ENCODE measurements at regions not wholly inside any gene's neighbourhood (a gene's known extent, or its start where the extent isn't known, plus 50 kb on each side); places are given as distances from the start of the nearest gene placed in this dataset.

DNA sequence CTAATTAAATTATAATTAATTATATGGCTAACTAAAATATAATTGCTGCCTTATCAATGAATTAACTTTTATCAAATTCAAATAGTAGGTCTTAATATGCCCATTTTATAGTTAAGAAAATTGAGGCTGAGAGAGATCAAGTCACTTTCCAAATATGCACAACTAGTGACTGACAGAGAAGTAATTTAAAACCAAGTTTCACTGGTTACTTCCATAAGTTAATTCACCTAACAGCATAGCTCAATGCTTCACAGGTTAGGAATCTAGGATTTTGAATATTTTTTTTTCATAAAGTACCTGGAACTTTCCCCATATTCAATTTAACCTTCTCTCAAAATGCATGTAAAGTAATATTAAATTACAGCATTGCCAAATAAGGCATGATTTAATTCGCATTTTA is 134.4 kb upstream of the VEGFC start:
- Mint-ChIP-seq H3K27ac (no peak overlapping the region), H3K27me3 (no peaks in the 10 kb centered on the region)
- POLR2A ChIA-PET (ENCODE audit: partially characterized antibody), result no interaction called here

GRCh38 chr4:176927664-176928063 is 134.9 kb upstream of the VEGFC start:
- Mint-ChIP-seq H3K4me3 (no peak overlapping the region), H3K27ac (no peak overlapping the region), H3K36me3 (no peaks in the 10 kb centered on the region), H3K9me3 (peaks cover 0 to 3% (median 0%) of the 10 kb centered on the region in 8 donors), H3K27me3 (no peaks in the 10 kb centered on the region), H3K4me1 (no peaks in the 10 kb centered on the region)
- ChIA-PET POLR2A (ENCODE audit: partially characterized antibody) (no interaction called here), CTCF (ENCODE audit: partially characterized antibody) (no interaction called here)
- Histone ChIP-seq H3K27ac (ENCODE audit: low read depth, low read length) (no peak overlapping the region), H3K4me3 (ENCODE audit: low read length in 2 of 2) (no peak overlapping the region), H3K9me3 (ENCODE audit: control insufficient read depth in 1 of 2, low read length in 2 of 2) (no peaks in the 10 kb centered on the region), H3K27me3 (ENCODE audit: insufficient read depth, low read length) (no peaks in the 10 kb centered on the region), H3K36me3 (ENCODE audit: insufficient read depth, low read length) (no peaks in the 10 kb centered on the region), H3K4me1 (ENCODE audit: insufficient read depth, low read length) (no peaks in the 10 kb centered on the region)
- DNase-seq, result no peak
- intact Hi-C loops (cut with micrococcal nuclease), result no loop called here

More for the DNA sequence above, 134.4 kb upstream of the VEGFC start:
- Histone ChIP-seq H3K4me1 (ENCODE audit: insufficient read depth, low read length) (no peaks in the 10 kb centered on the region), H3K27ac (ENCODE audit: low read depth, low read length) (no peak overlapping the region), H3K36me3 (ENCODE audit: insufficient read depth, low read length) (no peaks in the 10 kb centered on the region), H3K27me3 (ENCODE audit: insufficient read depth, low read length) (no peaks in the 10 kb centered on the region), H3K4me3 (ENCODE audit: low read length in 2 of 2) (no peak overlapping the region), H3K9me3 (ENCODE audit: control insufficient read depth in 1 of 2, low read length in 2 of 2) (no peaks in the 10 kb centered on the region)
- CTCF ChIA-PET (ENCODE audit: partially characterized antibody), result no interaction called here
- no peak for DNase-seq
- H3K9me3 Mint-ChIP-seq, result peaks cover 0 to 3% (median 0%) of the 10 kb centered on the region in 8 donors
- no peaks in the 10 kb centered on the region for H3K4me1 Mint-ChIP-seq
- intact Hi-C loops (cut with micrococcal nuclease), result no loop called here
- no peak overlapping the region for H3K4me3 Mint-ChIP-seq
- no peaks in the 10 kb centered on the region for H3K36me3 Mint-ChIP-seq

GRCh38 chr4:176939445-176939844 is 146.7 kb upstream of the VEGFC start:
- no peaks in the 10 kb centered on the region for H3K27me3 ChIP-seq (ENCODE audit: insufficient read depth, low read length)
- no peaks in the 10 kb centered on the region for H3K4me1 ChIP-seq (ENCODE audit: insufficient read depth, low read length)
- ChIA-PET POLR2A (ENCODE audit: partially characterized antibody) (no interaction called here), CTCF (ENCODE audit: partially characterized antibody) (no interaction called here)
- no peak overlapping the region for H3K27ac ChIP-seq (ENCODE audit: low read depth, low read length)
- H3K4me3 ChIP-seq (ENCODE audit: low read length in 2 of 2), result no peak overlapping the region
- H3K9me3 ChIP-seq (ENCODE audit: control insufficient read depth in 1 of 2, low read length in 2 of 2), result no peaks in the 10 kb centered on the region
- H3K4me3 Mint-ChIP-seq, result no peak overlapping the region
- no peaks in the 10 kb centered on the region for H3K36me3 ChIP-seq (ENCODE audit: insufficient read depth, low read length)
- H3K27me3 Mint-ChIP-seq, result no peaks in the 10 kb centered on the region
- peak in 1 of 5 donors; percentile 30 for DNase-seq
- H3K9me3 Mint-ChIP-seq, result peaks cover 0 to 10% (median 5%) of the 10 kb centered on the region in 8 donors
- intact Hi-C loops (cut with micrococcal nuclease), result no loop called here
- H3K36me3 Mint-ChIP-seq, result no peaks in the 10 kb centered on the region
- peak overlapping the region in 1 of 7 donors; percentile 30 for H3K27ac Mint-ChIP-seq
- H3K4me1 Mint-ChIP-seq, result no peaks in the 10 kb centered on the region

- POLR2A ChIA-PET (ENCODE audit: partially characterized antibody), result no interaction called here
- Histone ChIP-seq H3K36me3 (ENCODE audit: insufficient read depth, low read length) (no peaks in the 10 kb centered on the region), H3K27ac (ENCODE audit: low read depth, low read length) (no peak overlapping the region), H3K27me3 (ENCODE audit: insufficient read depth, low read length) (no peaks in the 10 kb centered on the region), H3K4me1 (ENCODE audit: insufficient read depth, low read length) (no peaks in the 10 kb centered on the region), H3K9me3 (ENCODE audit: control insufficient read depth in 1 of 2, low read length in 2 of 2) (no peaks in the 10 kb centered on the region), H3K4me3 (ENCODE audit: low read length in 2 of 2) (no peak overlapping the region)
- no peaks in the 10 kb centered on the region for H3K4me1 Mint-ChIP-seq
- H3K9me3 Mint-ChIP-seq, result peaks cover 0 to 10% (median 3%) of the 10 kb centered on the region in 8 donors
- CTCF ChIA-PET (ENCODE audit: partially characterized antibody), result no interaction called here
- no peaks in the 10 kb centered on the region for H3K36me3 Mint-ChIP-seq
- no peaks in the 10 kb centered on the region for H3K27me3 Mint-ChIP-seq
- H3K27ac Mint-ChIP-seq, result no peak overlapping the region
- intact Hi-C loops (cut with micrococcal nuclease), result no loop called here
- no peak overlapping the region for H3K4me3 Mint-ChIP-seq
- DNase-seq, result no peak
Measured at GRCh38 chr4:176945334-176945733, 152.6 kb upstream of the VEGFC start.

GRCh38 chr4:176949029-176949428 is 156.3 kb upstream of the VEGFC start:
- Mint-ChIP-seq H3K4me1 (no peaks in the 10 kb centered on the region), H3K9me3 (peaks cover 0 to 3% (median 0%) of the 10 kb centered on the region in 8 donors), H3K27me3 (no peaks in the 10 kb centered on the region), H3K4me3 (no peak overlapping the region), H3K36me3 (no peaks in the 10 kb centered on the region), H3K27ac (no peak overlapping the region)
- Histone ChIP-seq H3K27me3 (ENCODE audit: insufficient read depth, low read length) (no peaks in the 10 kb centered on the region), H3K4me3 (ENCODE audit: low read length in 2 of 2) (no peak overlapping the region), H3K36me3 (ENCODE audit: insufficient read depth, low read length) (no peaks in the 10 kb centered on the region), H3K27ac (ENCODE audit: low read depth, low read length) (no peak overlapping the region), H3K4me1 (ENCODE audit: insufficient read depth, low read length) (no peaks in the 10 kb centered on the region), H3K9me3 (ENCODE audit: control insufficient read depth in 1 of 2, low read length in 2 of 2) (no peaks in the 10 kb centered on the region)
- no peak for DNase-seq
- CTCF ChIA-PET (ENCODE audit: partially characterized antibody), result no interaction called here
- POLR2A ChIA-PET (ENCODE audit: partially characterized antibody), result no interaction called here
- intact Hi-C loops (cut with micrococcal nuclease), result no loop called here

DNA sequence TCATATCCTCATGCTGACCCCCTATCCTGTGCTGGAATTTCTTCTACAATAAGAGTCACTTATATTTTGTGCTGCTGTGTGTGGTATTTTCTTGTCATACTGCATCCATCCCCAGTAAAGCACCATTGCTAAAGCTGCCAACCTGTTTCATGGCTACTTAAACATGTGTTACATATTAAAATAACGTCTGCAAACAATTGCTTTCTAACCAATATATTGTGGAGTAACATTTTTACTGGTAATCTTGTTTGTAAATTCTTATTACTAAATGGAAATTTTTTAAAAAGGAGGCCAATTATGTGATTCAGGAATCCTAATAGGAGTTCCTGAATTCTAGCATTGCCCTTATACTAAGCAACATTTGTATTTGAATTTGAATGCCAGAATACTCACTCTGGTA is 160.3 kb upstream of the VEGFC start:
- Mint-ChIP-seq H3K36me3 (no peaks in the 10 kb centered on the region), H3K27me3 (no peaks in the 10 kb centered on the region), H3K4me3 (peak overlapping the region in 1 of 8 donors; percentile 41), H3K4me1 (no peaks in the 10 kb centered on the region), H3K27ac (no peak overlapping the region), H3K9me3 (peaks cover 0 to 11% (median 7%) of the 10 kb centered on the region in 8 donors)
- H3K27ac ChIP-seq (ENCODE audit: low read depth, low read length), result no peak overlapping the region
- no peak overlapping the region for H3K4me3 ChIP-seq (ENCODE audit: low read length in 2 of 2)
- no peaks in the 10 kb centered on the region for H3K9me3 ChIP-seq (ENCODE audit: control insufficient read depth in 1 of 2, low read length in 2 of 2)
- ChIA-PET CTCF (ENCODE audit: partially characterized antibody) (no interaction called here), POLR2A (ENCODE audit: partially characterized antibody) (no interaction called here)
- H3K4me1 ChIP-seq (ENCODE audit: insufficient read depth, low read length), result no peaks in the 10 kb centered on the region
- no peaks in the 10 kb centered on the region for H3K27me3 ChIP-seq (ENCODE audit: insufficient read depth, low read length)
- no peaks in the 10 kb centered on the region for H3K36me3 ChIP-seq (ENCODE audit: insufficient read depth, low read length)
- DNase-seq, result no peak
- intact Hi-C loops (cut with micrococcal nuclease), result no loop called here

DNA sequence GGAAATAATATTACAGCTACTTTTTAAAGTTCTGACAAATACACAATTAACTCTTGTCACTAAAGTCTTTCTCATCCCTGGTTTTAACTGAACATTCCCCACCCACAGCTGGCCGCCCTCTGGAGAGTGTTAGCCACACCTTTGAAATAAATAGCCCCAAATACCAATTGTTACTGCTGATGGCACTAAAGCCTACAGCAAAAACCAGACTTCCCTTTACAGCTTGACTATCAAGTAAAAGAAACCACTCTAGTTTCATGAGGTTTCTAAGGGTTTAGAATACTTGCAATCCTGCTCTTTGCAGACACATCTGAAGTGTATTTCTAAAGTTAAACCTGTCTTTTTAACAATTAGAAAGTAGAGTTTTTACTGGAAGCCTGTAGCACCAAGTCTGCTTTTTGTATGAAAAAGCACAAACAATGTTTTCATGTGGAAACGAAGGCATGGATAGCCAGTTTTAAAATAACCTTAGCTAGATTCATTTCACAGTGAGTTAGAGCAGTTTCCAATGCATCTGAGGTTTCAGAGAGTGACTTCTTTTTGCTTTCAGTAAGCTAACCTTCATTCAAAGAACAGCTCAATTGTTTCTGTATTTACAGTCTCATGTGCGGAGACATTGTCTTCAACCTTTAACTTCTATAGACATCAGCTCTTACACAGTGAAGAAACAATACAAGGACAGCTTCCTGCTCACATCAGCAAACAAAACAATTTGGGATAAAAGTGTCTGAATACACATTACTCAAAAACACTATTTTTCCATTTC is 164.8 kb upstream of the VEGFC start:
- no peak overlapping the region for H3K4me3 ChIP-seq (ENCODE audit: low read length in 2 of 2)
- Mint-ChIP-seq H3K27me3 (no peaks in the 10 kb centered on the region), H3K36me3 (no peaks in the 10 kb centered on the region), H3K4me1 (no peaks in the 10 kb centered on the region), H3K4me3 (no peak overlapping the region), H3K27ac (no peak overlapping the region), H3K9me3 (peaks cover 0 to 11% (median 7%) of the 10 kb centered on the region in 8 donors)
- H3K36me3 ChIP-seq (ENCODE audit: insufficient read depth, low read length), result no peaks in the 10 kb centered on the region
- no peak overlapping the region for H3K27ac ChIP-seq (ENCODE audit: low read depth, low read length)
- no peaks in the 10 kb centered on the region for H3K9me3 ChIP-seq (ENCODE audit: control insufficient read depth in 1 of 2, low read length in 2 of 2)
- CTCF ChIA-PET (ENCODE audit: partially characterized antibody), result no interaction called here
- H3K27me3 ChIP-seq (ENCODE audit: insufficient read depth, low read length), result no peaks in the 10 kb centered on the region
- H3K4me1 ChIP-seq (ENCODE audit: insufficient read depth, low read length), result no peaks in the 10 kb centered on the region
- intact Hi-C loops (cut with micrococcal nuclease), result no loop called here
- no peak for DNase-seq
- POLR2A ChIA-PET (ENCODE audit: partially characterized antibody), result no interaction called here
